ENCODE measurements at regions not wholly inside any gene's neighbourhood (a gene's known extent, or its start where the extent isn't known, plus 50 kb on each side); places are given as distances from the start of the nearest gene placed in this dataset.
A peak's percentile ranks its signal among the peaks of the same experiment; 100 is the strongest.
"Not testable (repeated sequence)": the region's sequence is repeated elsewhere in the genome, so short reads cannot be mapped to it uniquely, and the experiment has no call there.

DNA sequence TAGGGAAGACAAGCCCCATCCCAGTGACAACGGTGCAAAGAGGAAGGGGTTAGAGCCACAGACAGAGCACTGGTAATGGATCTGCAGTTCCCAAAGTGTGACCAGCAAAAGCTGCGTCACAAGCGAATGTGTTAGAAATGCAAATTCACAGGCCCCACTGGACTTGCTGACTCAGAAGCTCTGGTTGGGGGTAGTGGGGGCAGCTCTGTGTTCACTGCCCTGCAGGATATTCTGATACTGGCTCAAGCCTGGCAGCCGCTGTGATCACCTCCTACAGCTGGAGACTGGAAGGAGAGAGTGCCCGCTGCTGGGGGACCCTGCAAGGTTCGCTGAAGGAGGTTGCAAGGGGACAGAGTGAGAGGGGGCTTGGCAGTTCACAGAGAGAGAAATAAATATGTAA lies 179.7 kb upstream of the CDH4 start:
- DNase-seq (ENCODE audit: low read depth in 2 of 2) = no peak

DNA sequence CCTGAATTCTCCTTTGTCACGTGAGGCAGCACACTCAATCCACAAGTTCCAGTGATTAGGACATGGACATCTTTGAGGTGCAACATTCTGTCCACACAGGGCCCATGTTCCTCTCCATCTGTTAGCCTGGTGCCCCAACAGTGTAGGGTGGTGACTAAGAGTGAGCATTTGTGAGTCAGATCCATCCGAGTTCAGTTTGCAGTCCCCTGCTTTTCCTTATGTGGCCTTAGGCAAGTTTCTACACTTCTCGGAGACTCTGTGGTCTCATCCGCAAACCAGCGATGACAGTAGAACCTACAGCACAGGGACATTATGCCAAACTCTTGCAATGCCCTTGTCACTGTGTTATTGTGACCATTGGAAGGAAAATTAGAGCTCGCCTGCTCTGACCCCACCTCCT lies 178.7 kb upstream of the CDH4 start:
- no peak for DNase-seq (ENCODE audit: low read depth in 2 of 2)

DNA sequence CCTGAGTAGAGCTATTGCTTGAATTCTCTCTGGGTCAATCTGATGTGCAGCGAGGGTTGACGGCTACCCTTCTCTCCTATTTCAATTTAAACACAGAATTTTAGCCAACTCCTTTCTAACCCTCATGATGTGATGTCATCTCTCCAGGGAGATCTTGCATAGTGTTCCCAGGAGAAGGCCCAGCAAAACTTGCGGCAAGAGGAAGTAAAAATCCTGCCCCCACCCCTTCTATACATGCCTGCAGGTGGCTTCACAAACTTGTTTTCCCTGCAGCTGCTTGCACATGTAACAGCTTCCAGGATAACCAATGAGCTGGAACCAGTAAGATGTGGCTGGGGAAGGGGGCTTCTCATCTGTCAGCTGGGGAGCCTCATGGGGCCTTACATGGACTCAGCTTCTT lies 169.3 kb upstream of the CDH4 start:
- DNase-seq (ENCODE audit: low read depth in 2 of 2) = no peak

DNA sequence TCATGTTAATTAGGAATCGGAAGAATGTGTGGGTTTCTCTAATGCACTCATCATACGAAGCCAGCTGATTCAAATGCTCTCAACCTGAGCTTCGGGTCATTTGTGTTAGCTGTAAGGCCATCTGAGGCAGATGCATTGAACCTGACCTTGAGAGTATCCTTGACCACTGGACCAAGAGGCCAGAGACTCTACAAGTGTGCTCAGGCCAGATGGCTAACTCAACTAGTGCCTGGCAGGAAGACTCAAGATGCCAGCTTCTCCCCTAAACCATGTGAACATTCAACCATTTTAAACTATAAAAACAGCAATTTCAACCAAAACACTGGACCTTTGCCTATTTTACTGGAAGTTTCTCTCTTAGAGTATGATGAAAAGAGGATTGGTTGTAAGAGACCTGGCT lies 168.6 kb upstream of the CDH4 start:
- no peak for DNase-seq (ENCODE audit: low read depth in 2 of 2)

DNA sequence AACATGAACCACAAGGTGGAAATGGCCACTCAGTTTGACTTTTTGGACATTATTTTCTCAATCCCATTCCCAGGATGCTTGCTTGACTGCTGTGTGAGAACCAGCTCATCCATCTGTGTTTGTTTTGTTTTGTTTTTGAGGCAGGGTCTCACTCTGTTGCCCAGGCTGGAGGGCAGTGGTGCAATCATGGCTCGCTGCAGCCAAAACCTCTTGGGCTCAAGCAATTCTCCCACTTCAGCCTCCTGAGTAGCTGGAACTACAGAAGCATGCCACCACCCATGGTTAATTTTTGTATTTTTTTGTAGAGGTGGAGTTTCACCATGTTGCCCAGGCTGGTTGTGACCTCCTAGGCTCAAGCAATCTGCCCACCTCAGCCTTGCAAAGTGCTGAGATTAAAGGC lies 166.0 kb upstream of the CDH4 start:
- DNase-seq (ENCODE audit: low read depth in 2 of 2) = no peak

DNA sequence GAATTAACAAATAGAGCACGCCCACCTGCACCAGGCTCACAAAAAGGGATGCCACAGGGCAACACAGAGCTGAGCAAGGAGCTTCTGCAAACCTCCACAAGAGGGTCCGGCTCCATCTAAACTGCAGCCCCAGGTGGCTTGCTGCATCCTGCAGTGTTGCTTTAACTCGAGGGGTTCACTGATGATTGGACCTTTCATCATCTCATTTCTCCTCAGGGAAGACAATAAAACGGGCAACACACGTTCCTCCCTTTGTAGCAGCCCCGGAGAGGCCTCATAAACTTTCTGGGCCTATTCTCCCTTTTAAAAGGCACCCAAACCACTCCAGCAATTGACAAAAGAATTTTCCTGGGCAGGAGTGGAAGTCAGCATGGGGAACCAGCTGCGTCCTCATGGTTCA lies 161.5 kb upstream of the CDH4 start:
- no peak for DNase-seq (ENCODE audit: low read depth in 2 of 2)

DNA sequence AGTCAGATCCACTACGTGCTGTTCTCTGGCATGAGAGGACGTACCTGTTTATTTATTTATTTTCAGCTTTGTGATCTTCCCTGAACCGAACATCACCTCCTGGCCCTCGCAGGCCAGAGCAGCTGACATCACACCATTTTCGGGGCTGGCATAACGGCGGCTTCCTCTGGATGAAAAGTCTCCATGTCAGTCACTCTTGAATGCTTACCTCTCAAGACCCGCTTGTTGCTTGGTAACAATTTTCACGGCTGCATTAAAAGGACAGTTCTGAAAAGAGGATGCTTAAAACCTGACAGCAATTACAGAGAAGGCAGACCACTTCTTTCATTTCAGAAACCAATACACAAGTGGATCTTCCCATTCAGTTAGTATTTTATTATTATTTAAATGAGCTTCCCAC lies 159.8 kb upstream of the CDH4 start:
- DNase-seq (ENCODE audit: low read depth in 2 of 2) = no peak

DNA sequence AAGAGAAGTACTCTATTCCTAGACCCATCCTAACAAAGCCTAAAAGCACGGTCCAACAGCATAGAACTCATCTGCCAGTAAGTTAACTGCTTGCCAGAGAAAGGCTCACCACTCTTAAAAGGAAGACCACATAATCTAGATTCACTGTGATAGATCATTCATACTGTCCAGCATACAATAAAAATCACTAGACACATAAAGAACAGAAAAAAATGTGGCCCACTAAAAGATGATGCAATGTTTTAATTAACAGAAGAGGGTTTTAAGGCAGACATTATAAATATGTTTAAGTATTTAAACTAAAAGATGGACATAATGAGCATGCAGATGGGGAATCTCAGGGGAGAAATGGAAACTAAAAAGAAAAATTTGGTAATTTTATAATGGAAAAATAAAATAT lies 157.5 kb upstream of the CDH4 start:
- DNase-seq (ENCODE audit: low read depth in 2 of 2) = no peak

DNA sequence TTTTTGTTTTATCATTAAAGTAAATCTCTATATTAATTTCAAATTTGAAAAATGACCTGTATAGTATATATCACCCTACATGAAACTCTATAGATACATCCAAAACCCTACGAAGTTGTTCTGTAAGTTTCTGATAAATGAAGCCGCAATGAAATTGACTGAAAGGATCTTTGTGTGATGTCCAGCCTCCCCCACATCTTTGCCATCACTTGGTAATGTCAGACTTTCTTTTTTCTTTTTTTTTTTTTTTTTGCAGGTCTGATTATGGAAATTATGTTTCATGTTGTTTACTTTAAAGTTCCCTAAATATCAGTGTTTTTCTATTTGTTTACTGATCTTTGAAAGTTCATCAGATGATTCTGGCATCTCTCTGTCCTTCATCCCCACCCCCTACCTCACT lies 155.6 kb upstream of the CDH4 start:
- no peak for DNase-seq (ENCODE audit: low read depth in 2 of 2)

DNA sequence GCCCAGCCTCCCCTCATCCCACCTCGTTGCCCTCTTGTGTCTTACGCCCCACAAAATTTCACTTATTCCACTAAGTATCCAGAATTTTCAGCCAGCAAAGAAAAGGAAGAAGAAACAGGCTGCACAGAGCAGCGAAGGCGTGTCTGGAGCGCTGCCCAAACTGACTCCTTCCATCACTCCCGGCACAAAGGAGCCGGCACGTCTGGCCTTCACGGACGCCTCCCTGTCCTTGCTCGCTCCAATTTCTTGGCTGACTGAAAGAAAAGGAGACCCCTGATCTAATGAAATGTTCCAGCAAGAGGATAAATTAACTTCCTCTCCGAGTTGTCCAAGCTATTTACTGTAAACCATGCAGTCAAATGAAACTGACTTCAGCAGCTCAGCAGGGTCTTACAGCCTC lies 152.3 kb upstream of the CDH4 start:
- DNase-seq (ENCODE audit: low read depth in 2 of 2) = no peak

DNA sequence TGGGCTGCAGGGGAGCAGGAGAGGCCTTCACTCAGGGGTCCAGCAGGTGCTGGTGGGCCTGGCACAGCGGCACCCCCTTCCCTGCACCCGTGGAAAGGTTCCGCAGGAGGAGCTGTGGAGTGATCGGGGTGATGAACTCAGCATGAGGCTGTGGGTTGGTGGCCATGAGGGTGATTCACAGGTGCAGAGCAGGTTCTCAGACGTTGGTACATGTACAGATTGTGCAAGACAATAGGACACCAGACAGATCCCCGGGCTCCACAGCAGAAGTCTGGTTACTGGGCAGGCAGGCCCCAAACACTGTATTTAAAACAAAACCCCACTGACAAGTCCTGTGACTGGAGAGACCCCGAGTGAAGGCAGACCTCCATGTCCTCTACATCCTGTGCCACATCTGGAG lies 151.6 kb upstream of the CDH4 start:
- DNase-seq (ENCODE audit: low read depth in 2 of 2) = no peak

DNA sequence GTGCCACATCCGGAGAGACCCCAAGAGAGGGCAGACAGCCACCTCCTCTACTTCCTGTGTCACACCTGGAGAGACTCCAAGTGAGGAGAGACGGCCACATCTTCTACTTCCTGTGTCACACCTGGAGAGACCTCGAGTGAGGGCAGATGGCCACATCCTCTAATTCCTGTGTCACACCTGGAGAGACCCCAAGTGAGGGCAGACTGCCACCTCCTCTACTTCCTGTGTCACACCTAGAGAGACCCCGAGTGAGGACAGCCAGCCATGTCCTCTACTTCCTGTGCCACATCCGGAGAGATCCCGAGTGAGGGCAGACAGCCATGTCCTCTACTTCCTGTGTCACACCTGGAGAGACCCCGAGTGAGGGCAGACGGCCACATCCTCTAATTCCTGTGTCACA lies 150.7 kb upstream of the CDH4 start:
- DNase-seq (ENCODE audit: low read depth in 2 of 2) = not testable (repeated sequence)

DNA sequence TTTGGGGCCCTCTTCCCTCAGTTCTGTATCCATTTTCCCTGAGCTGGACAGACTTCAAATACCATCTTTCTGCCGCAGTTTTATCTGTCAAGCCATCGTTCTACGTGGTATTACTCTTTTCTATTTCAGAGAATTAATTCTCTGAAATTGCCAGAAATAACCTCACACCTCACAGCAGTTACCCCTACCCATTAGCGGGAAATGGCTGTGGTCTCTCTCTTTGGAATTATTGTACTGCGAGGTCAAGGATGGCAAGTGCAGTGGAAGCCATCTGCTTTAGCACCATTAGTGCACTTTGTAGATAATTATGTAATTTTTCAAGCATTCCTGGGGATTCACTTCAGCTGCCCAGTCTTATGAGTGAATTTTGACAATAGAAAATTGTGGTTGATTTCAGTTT lies 147.8 kb upstream of the CDH4 start:
- no peak for DNase-seq (ENCODE audit: low read depth in 2 of 2)

DNA sequence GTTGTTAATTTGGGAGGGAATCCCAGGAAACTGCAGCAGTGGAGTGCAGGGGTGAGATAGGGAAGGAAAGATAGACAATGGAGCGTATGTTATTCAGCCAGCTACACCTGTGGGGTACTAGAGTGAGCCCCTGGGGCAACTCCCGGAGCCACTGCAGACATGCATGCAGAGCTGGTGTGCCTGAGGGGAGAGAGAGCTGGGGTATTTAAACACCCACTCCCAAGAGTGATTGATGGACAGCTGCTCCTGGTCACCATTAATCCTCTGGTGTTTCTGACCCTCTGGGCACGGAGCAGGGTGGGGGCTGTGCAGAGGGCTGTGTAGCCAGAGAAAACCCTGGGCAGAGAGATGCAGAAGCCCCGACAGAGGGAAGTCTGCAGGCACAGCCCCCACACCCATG lies 146.7 kb upstream of the CDH4 start:
- DNase-seq (ENCODE audit: low read depth in 2 of 2) = no peak

DNA sequence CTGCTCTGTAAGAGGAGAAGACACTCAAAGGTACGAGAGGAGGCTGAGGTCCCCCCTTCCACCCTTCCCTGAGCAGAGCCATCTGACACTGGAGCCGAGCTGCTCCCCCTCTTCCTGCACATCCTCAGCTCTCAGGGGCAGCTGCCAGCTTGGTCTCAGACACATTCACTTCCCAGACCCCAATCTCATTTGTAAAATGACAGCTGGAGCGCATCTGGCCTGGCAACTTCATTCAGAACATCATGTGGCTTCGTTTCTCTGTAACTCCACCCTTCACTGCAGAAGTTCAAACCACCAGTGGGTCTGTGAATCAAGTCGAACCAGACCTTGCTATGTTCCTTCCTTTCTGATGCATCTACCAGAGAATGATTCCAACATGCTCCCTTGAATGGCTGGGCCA lies 145.6 kb upstream of the CDH4 start:
- no peak for DNase-seq (ENCODE audit: low read depth in 2 of 2)

DNA sequence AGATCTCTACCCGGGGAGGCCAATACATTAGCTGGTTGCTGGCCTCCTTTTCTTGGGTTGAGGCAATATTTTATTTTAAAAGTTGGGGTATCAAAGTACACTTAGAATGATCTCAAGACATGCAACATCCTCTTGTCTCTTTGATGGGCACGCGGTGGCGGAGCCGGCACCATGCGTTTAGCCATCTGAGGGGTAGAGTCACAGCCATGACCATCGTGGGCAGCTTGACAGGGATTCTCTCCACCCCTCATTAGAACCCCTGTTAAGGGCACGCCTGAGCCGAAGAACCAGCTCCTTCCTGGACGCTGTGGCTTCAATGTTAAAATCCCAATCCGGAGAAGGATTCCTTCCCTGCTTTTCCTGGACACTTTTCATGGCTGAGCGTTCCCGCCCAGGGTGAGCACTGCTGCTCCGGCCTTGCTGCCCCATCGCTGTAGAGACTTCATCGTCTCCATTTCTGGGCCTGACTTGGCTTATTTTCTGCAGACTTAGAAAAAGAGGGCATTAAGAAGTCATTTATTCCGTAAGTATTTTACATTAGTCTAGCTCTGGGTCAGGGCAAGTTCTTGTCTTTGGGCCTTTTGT lies 142.7 kb upstream of the CDH4 start:
- no peak for DNase-seq (ENCODE audit: low read depth in 2 of 2)

DNA sequence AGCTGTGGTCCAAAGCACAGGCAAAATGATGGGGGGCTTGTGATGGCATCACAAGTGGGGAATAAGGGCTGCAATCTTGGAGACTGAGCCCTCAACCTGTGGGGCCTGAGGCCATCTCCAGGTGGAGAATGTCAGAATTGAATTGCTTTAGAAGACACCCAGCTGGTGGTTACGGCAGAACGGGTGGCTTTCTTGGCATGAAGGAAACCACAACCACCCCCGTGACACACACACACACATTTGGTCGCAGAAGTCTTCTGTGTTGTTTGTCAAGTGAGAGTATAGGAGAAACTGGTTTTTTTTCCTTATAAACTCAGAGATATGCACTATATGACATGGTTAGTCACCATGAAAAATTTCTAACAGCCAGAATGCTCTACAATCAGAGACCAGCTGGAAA lies 139.5 kb upstream of the CDH4 start:
- DNase-seq (ENCODE audit: low read depth in 2 of 2) = no peak

DNA sequence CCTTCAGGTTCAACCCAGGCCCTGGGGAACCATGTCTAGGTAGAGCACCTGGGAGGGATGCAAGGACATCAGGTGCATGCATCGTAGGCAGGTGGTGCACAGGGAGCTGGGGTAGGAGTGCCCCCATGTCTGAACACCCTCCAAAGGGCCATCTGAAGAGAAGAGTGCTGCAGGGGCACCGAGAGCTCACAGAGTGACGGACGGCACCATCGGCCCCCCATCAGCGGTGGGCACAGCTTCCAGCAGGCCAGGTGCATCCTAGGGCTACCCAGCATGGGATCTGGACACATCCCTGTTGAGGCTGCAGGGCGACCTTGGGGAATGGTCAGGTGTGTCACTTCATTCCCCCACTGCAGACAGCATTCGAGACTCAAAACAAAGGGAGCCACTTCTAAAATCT lies 138.3 kb upstream of the CDH4 start:
- no peak for DNase-seq (ENCODE audit: low read depth in 2 of 2)

DNA sequence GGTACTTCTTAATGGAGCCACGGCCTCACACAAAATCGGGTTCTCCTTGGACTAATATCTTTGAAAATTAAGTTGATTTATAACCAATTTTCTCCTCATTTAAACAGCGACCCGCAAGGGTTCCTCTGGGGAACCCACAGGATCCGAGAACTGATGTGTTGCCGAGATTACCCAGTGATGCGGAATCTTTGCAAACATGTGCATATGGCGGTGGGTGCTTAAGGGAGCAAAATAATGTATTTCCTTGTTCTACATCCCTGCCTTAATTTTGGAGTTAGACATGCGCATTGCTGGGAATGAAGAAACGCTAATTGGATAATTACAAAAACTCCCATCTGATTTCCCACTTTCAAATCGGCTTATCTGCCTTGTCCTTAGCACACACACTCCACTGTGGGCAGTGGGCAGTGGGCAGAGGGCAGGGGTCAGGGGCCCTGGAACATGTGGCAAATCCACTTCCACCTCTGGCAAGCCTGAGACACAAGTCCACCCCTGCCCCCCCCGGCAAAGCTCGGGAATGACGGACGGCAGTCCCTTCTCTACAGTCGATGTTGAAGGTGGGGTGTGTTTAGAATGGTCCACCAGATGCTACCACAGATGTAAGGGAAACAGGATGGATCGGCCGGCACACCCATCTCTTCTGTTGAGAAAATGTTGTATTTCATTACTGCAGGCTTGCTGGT lies 137.4 kb upstream of the CDH4 start:
- no peak for DNase-seq (ENCODE audit: low read depth in 2 of 2)

DNA sequence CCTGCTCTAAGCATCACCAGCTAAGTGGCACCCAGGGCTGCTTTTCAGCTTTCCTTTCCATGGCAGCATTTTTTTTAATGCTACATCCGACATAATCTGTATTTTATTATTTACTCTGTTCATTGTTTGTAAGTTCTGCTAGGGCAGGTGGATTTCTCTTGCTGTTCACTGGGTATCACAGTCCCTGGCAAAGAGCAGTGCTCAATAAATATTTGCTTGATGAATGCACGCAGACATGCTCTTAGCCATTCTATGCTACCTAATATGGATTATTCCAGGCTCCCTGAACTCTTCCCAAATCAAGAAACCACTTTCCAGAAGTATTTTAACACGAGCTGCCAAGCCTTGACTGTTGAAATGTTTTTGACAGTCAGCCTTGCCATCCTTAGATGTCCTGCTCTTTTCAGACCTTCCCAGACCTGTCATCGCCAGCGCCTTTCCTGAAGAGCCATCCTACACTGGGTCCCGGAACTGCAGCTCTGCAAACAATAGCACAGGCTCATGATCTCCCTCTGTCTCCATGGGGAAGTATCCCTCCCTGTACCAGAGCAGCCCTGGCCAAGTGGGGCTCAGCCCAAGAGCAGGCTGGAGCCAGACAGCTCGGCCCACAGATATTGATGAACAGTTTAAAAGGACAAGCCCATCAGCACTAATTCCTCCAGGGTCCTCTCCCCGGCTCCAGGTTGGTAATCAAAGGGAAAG lies 136.5 kb upstream of the CDH4 start:
- DNase-seq (ENCODE audit: low read depth in 2 of 2) = no peak

DNA sequence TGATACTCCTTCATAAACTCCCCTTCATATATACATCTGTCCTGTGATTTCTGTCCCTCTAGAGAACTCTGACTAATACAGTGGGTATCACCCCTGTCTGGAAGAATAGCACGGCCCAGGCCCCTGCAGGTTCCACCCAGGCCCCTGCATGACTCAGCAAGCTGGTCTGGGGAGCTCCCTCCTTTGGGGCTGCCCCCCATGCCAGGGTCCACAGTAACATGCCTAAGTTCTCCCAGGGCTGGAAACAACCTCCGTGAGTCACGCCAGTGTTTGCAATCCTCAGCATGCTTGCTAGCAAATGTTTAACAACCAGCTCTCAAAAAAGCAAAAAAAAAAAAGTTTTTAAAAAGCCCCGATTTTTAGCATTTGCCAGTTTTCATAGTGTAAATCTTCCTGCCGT lies 134.3 kb upstream of the CDH4 start:
- peak; percentile 23 to 24 for DNase-seq (ENCODE audit: low read depth in 2 of 2)

DNA sequence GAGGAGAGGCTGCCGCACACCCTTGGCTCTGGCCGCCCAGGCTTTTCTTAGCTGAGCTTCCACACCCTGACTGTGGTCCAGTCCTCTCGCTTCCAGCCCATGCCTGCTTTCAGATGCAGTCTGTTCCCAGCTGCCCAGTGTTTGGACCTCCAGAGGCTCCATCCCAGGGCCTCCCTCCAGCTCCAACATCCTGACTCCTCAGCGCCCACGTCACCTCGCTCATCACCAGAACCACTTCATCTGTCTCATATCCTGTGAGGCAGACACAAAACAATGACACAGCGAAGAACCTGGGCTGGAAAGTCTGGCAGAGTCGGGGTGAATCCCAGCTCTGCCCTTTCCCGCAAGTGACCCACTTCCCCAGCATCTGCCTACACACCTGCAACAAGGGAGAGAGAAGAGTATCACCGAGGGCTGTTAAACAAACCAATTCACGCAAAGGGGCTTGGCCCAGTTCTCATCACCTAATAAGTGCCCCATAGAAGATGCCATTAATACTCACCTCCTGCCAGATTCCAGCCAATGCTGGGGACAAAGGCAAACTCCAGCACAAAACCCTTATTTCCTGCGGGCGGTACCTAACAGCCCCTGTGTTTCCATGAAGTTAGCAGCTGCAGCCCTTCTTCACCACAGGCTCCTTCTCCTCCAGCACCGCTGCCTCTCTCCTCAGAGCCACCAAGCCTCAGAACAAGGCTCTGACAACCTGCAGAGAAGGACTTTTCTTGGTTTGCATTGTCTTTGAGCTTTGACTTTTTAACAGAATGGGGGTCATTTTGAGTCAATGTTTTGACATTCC lies 133.4 kb upstream of the CDH4 start:
- peak in 1 of 2 experiments; percentile 13 for DNase-seq (ENCODE audit: low read depth in 2 of 2)

DNA sequence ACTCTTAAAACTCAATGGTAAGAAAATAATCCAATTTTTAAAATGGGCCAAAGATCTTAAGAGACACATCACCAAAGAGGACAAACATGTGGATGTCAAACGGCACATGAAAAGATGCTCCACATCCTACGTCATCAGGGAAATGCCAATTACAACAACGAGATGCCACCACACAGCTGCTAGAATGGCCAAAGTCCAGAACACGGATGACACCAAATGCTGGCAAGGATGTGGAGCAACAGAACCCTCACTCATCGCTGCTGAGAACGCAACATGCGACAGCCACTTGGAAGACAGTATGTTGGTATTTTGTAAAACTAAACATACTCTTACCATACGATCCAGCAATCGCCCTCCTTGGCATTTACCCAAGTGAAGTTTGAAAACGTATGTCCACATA lies 132.8 kb upstream of the CDH4 start:
- no peak for DNase-seq (ENCODE audit: low read depth in 2 of 2)
